CD4-positive, alpha-beta T cell (primary cell): ENCODE measurements at regions not wholly inside any gene's neighbourhood (a gene's known extent, or its start where the extent isn't known, plus 50 kb on each side); places are given as distances from the start of the nearest gene placed in this dataset.

Experiments used
- ATAC-seq: fragments of 200-7000 bp; cut with Tn5 transposase; one replicate; pipeline ENCODE4 v1.10.0; 2022; ENCODE audit warnings: mild to moderate bottlenecking; ENCODE audit not compliant: poor library complexity
- CTCF ChIA-PET: fragments of 350-600 bp; sonication (Branson Sonifier 250); formaldehyde crosslinking; loops from one replicate; lab custom pipeline; 2021; ENCODE audit warnings: antibody characterized with exemption, inconsistent platforms; lab: Charles Lee
- POLR2A ChIA-PET: fragments of 350-600 bp; sonication (Branson Sonifier 250); formaldehyde crosslinking; loops from one replicate; lab custom pipeline; 2021; ENCODE audit warnings: antibody characterized with exemption, inconsistent platforms; lab: Charles Lee
- DNase-seq, 14 experiments: peaks; one replicate each; pipeline ENCODE4 v3.0.0-alpha.2; 2013 to 2020; ENCODE audit warnings: mixed read lengths in 2 of 14
- H3K27ac ChIP-seq, 2 donors: one replicate each; pipeline versions ENCODE4 v1.5.1 to v1.7.0; 2013; ENCODE audit warnings: low read length in 2 of 2, low read depth in 1 of 2, mild to moderate bottlenecking in 1 of 2
- H3K27me3 ChIP-seq, 2 experiments: 1 replicate in 1 of 2; 2 replicates in 1 of 2; pipeline versions ENCODE4 v1.6.1 to v1.7.0; 2013; ENCODE audit warnings: low read length in 2 of 2, control low read depth in 1 of 2, mild to moderate bottlenecking in 1 of 2, moderate library complexity in 1 of 2; ENCODE audit not compliant: insufficient read depth in 2 of 2, control insufficient read depth in 1 of 2
- H3K36me3 ChIP-seq: one replicate; pipeline ENCODE4 v1.6.1; 2013; ENCODE audit warnings: low read length, control low read depth; ENCODE audit not compliant: insufficient read depth
- H3K4me1 ChIP-seq: one replicate; pipeline ENCODE4 v1.6.1; 2013; ENCODE audit warnings: low read length, control low read depth; ENCODE audit not compliant: insufficient read depth
- H3K4me3 ChIP-seq: one replicate; pipeline ENCODE4 v1.5.1; 2013; ENCODE audit warnings: mild to moderate bottlenecking, low read length, moderate library complexity
- H3K9me3 ChIP-seq, 2 experiments: 1 replicate in 1 of 2; 2 replicates in 1 of 2; pipeline versions ENCODE4 v1.6.1 to v1.7.0; 2013; ENCODE audit warnings: low read length in 2 of 2, mild to moderate bottlenecking in 2 of 2, control low read depth in 1 of 2, moderate library complexity in 1 of 2; ENCODE audit not compliant: control insufficient read depth in 1 of 2, insufficient read depth in 1 of 2
- H3K27ac Mint-ChIP-seq: one replicate; pipeline ENCODE4 v1.8.0; 2020; ENCODE audit warnings: mixed read lengths
- H3K27me3 Mint-ChIP-seq: one replicate; pipeline ENCODE4 v1.8.0; 2021; ENCODE audit warnings: mixed read lengths
- H3K36me3 Mint-ChIP-seq: one replicate; pipeline ENCODE4 v1.8.0; 2021; ENCODE audit warnings: low read depth, mixed read lengths
- H3K4me1 Mint-ChIP-seq: one replicate; pipeline ENCODE4 v1.8.0; 2021; ENCODE audit warnings: low read depth, mixed read lengths
- H3K4me3 Mint-ChIP-seq: one replicate; pipeline ENCODE4 v1.8.0; 2020; ENCODE audit warnings: mild to moderate bottlenecking, mixed read lengths
- H3K9me3 Mint-ChIP-seq: one replicate; pipeline ENCODE4 v1.8.0; 2020; ENCODE audit warnings: mixed read lengths
- CTCF ChIP-seq: fragments of 200-600 bp; IDR thresholded peaks from one replicate; pipeline ENCODE4 v1.8.0; 2022; ENCODE audit warnings: antibody characterized with exemption, mild to moderate bottlenecking
- intact Hi-C, 2 experiments: fragments of 100-400 bp; cut with DNase I in 1 of 2; cut with micrococcal nuclease in 1 of 2; formaldehyde crosslinking; loops; one replicate each; pipeline versions ENCODE4 v1.15.1 to v1.9.0; 2023 to 2025; cut with DNase I, micrococcal nuclease

GRCh38 chr4:127441571-127441970 lies 191.2 kb upstream of the INTU start:
- DNase-seq = no peak
- Histone ChIP-seq H3K36me3 (no peaks in the 10 kb centered on the region), H3K9me3 (no peaks in the 10 kb centered on the region), H3K4me1 (no peaks in the 10 kb centered on the region), H3K4me3 (no peak overlapping the region), H3K27ac (no peak overlapping the region), H3K27me3 (no peaks in the 10 kb centered on the region)
- CTCF ChIA-PET = no interaction called here
- no peak for TF ChIP-seq CTCF
- no peaks in the 10 kb centered on the region for H3K4me1 Mint-ChIP-seq
- POLR2A ChIA-PET = no interaction called here
- intact Hi-C loops = no loop called here
- no peaks in the 10 kb centered on the region for H3K36me3 Mint-ChIP-seq
- H3K27me3 Mint-ChIP-seq = no peaks in the 10 kb centered on the region
- peaks cover 3% of the 10 kb centered on the region for H3K9me3 Mint-ChIP-seq
- H3K27ac Mint-ChIP-seq = no peak overlapping the region
- no peak for ATAC-seq
- H3K4me3 Mint-ChIP-seq = no peak overlapping the region

GRCh38 chr4:127445471-127445870 lies 187.3 kb upstream of the INTU start:
- DNase-seq (no peak), ATAC-seq (no peak)
- Histone ChIP-seq H3K9me3 (no peaks in the 10 kb centered on the region), H3K4me3 (no peak overlapping the region), H3K4me1 (no peaks in the 10 kb centered on the region), H3K27ac (no peak overlapping the region), H3K36me3 (no peaks in the 10 kb centered on the region), H3K27me3 (no peaks in the 10 kb centered on the region)
- ChIA-PET POLR2A (no interaction called here), CTCF (no interaction called here)
- H3K4me1 Mint-ChIP-seq = no peaks in the 10 kb centered on the region
- no peaks in the 10 kb centered on the region for H3K9me3 Mint-ChIP-seq
- H3K27me3 Mint-ChIP-seq = no peaks in the 10 kb centered on the region
- H3K4me3 Mint-ChIP-seq = no peak overlapping the region
- intact Hi-C loops = no loop called here
- no peaks in the 10 kb centered on the region for H3K36me3 Mint-ChIP-seq
- H3K27ac Mint-ChIP-seq = no peak overlapping the region
- no peak for TF ChIP-seq CTCF

- no peak overlapping the region for H3K4me3 ChIP-seq
- ChIA-PET POLR2A (no interaction called here), CTCF (no interaction called here)
- H3K4me1 ChIP-seq = no peaks in the 10 kb centered on the region
- no peak for DNase-seq
- H3K27ac Mint-ChIP-seq = no peak overlapping the region
- H3K36me3 ChIP-seq = no peaks in the 10 kb centered on the region
- no peak overlapping the region for H3K4me3 Mint-ChIP-seq
- H3K36me3 Mint-ChIP-seq = no peaks in the 10 kb centered on the region
- no peaks in the 10 kb centered on the region for H3K9me3 ChIP-seq
- no peaks in the 10 kb centered on the region for H3K9me3 Mint-ChIP-seq
- intact Hi-C loops = no loop called here
- no peak for TF ChIP-seq CTCF
- no peak for ATAC-seq
- H3K27me3 ChIP-seq = no peaks in the 10 kb centered on the region
- no peaks in the 10 kb centered on the region for H3K27me3 Mint-ChIP-seq
- no peaks in the 10 kb centered on the region for H3K4me1 Mint-ChIP-seq
- H3K27ac ChIP-seq = no peak overlapping the region
These were observed 186.3 kb upstream of the INTU start for GRCh38 chr4:127446427-127446885.
